ENCODE measurements at regions not wholly inside any gene's neighbourhood (a gene's known extent, or its start where the extent isn't known, plus 50 kb on each side); places are given as distances from the start of the nearest gene placed in this dataset.

GRCh38 chr21:19850157-19850556, 1148.1 kb upstream of the NCAM2 start:
- Mint-ChIP-seq H3K27me3 (no peaks in the 10 kb centered on the region), H3K4me3 (no peak overlapping the region), H3K9me3 (no peaks in the 10 kb centered on the region), H3K36me3 (no peaks in the 10 kb centered on the region), H3K4me1 (ENCODE audit: unreplicated experiment) (no peaks in the 10 kb centered on the region), H3K27ac (no peak overlapping the region)
- no peak for DNase-seq (ENCODE audit: extremely low spot score, unreplicated experiment)
- no peak for TF ChIP-seq CTCF (conservative IDR thresholded peaks at IDR 0.05)

GRCh38 chr21:19853061-19853460, 1145.1 kb upstream of the NCAM2 start:
- TF ChIP-seq CTCF (conservative IDR thresholded peaks at IDR 0.05) = no peak
- DNase-seq (ENCODE audit: extremely low spot score, unreplicated experiment) = no peak
- no peak overlapping the region for H3K27ac Mint-ChIP-seq

GRCh38 chr21:19853709-19854575, 1144.3 kb upstream of the NCAM2 start:
- no peak for TF ChIP-seq CTCF (conservative IDR thresholded peaks at IDR 0.05)
- Mint-ChIP-seq H3K9me3 (no peaks in the 10 kb centered on the region), H3K27me3 (no peaks in the 10 kb centered on the region), H3K4me1 (ENCODE audit: unreplicated experiment) (no peaks in the 10 kb centered on the region), H3K4me3 (no peak overlapping the region), H3K27ac (no peak overlapping the region), H3K36me3 (no peaks in the 10 kb centered on the region)
- no peak for DNase-seq (ENCODE audit: extremely low spot score, unreplicated experiment)

More at GRCh38 chr21:19853061-19853460, 1145.1 kb upstream of the NCAM2 start:
- no peaks in the 10 kb centered on the region for H3K9me3 Mint-ChIP-seq
- no peak overlapping the region for H3K4me3 Mint-ChIP-seq
- H3K27me3 Mint-ChIP-seq = no peaks in the 10 kb centered on the region
- no peaks in the 10 kb centered on the region for H3K36me3 Mint-ChIP-seq
- H3K4me1 Mint-ChIP-seq (ENCODE audit: unreplicated experiment) = no peaks in the 10 kb centered on the region

- TF ChIP-seq CTCF (conservative IDR thresholded peaks at IDR 0.05) = no peak
- DNase-seq (ENCODE audit: extremely low spot score, unreplicated experiment) = no peak
- H3K36me3 Mint-ChIP-seq = no peaks in the 10 kb centered on the region
- H3K27me3 Mint-ChIP-seq = no peaks in the 10 kb centered on the region
- no peak overlapping the region for H3K4me3 Mint-ChIP-seq
- no peaks in the 10 kb centered on the region for H3K9me3 Mint-ChIP-seq
- no peak overlapping the region for H3K27ac Mint-ChIP-seq
- H3K4me1 Mint-ChIP-seq (ENCODE audit: unreplicated experiment) = no peaks in the 10 kb centered on the region
These were observed 1142.7 kb upstream of the NCAM2 start for GRCh38 chr21:19855522-19855921.

- DNase-seq (ENCODE audit: extremely low spot score, unreplicated experiment) = no peak
- no peaks in the 10 kb centered on the region for H3K36me3 Mint-ChIP-seq
- H3K27me3 Mint-ChIP-seq = no peaks in the 10 kb centered on the region
- no peak overlapping the region for H3K4me3 Mint-ChIP-seq
- TF ChIP-seq CTCF (conservative IDR thresholded peaks at IDR 0.05) = no peak
- no peak overlapping the region for H3K27ac Mint-ChIP-seq
- H3K9me3 Mint-ChIP-seq = no peaks in the 10 kb centered on the region
- H3K4me1 Mint-ChIP-seq (ENCODE audit: unreplicated experiment) = no peaks in the 10 kb centered on the region
These were observed 1133.7 kb upstream of the NCAM2 start for GRCh38 chr21:19864476-19864875.
